MM.1S (cell line): ENCODE measurements at regions not wholly inside any gene's neighbourhood (a gene's known extent, or its start where the extent isn't known, plus 50 kb on each side); places are given as distances from the start of the nearest gene placed in this dataset.

ENCODE experiments used
- DNase-seq: peaks from one replicate; pipeline ENCODE4 v3.0.0-alpha.2; 2015
- H2AFZ ChIP-seq: fragments of 300-600 bp; sonication (generic); 2 replicates; pipeline ENCODE4 v1.6.0; 2016; ENCODE audit warnings: antibody characterized with exemption, low read length
- H3F3A ChIP-seq: fragments of 300-600 bp; sonication (generic); 2 replicates; pipeline ENCODE4 v1.6.1; 2016; ENCODE audit warnings: mild to moderate bottlenecking, antibody characterized with exemption, low read length, moderate library complexity, mixed read lengths; ENCODE audit not compliant: insufficient read depth
- H3K27ac ChIP-seq: fragments of 300-600 bp; sonication (generic); 2 replicates; pipeline ENCODE4 v1.5.1; 2016; ENCODE audit warnings: mild to moderate bottlenecking, low read length
- H3K27me3 ChIP-seq: fragments of 300-600 bp; sonication (generic); replicated peaks from 2 replicates; pipeline ENCODE4 v1.6.0; 2016; ENCODE audit warnings: low read length; ENCODE audit not compliant: insufficient read depth
- H3K36me3 ChIP-seq: fragments of 300-600 bp; sonication (generic); replicated peaks from 2 replicates; pipeline ENCODE4 v1.6.1; 2016; ENCODE audit warnings: mild to moderate bottlenecking, low read length, mixed read lengths; ENCODE audit not compliant: insufficient read depth
- H3K4me1 ChIP-seq: fragments of 300-600 bp; sonication (generic); 2 replicates; pipeline ENCODE4 v1.6.1; 2016; ENCODE audit warnings: low read length, mixed read lengths
- H3K4me2 ChIP-seq: fragments of 300-600 bp; sonication (generic); 2 replicates; pipeline ENCODE4 v1.6.0; 2016; ENCODE audit warnings: low read depth, low read length
- H3K4me3 ChIP-seq: fragments of 300-600 bp; sonication (generic); 2 replicates; pipeline ENCODE4 v1.5.1; 2016; ENCODE audit warnings: low read length, mixed read lengths
- H3K79me2 ChIP-seq: fragments of 300-600 bp; sonication (generic); 2 replicates; pipeline ENCODE4 v1.6.1; 2016; ENCODE audit warnings: mixed run types, low read length, mixed read lengths
- H3K9ac ChIP-seq: fragments of 300-600 bp; sonication (generic); 2 replicates; pipeline ENCODE4 v1.6.1; 2016; ENCODE audit warnings: low read length, mixed read lengths
- H3K9me2 ChIP-seq: fragments of 300-600 bp; sonication (generic); replicated peaks from 2 replicates; pipeline ENCODE4 v1.6.1; 2016; ENCODE audit warnings: mild to moderate bottlenecking, low read length, mixed read lengths; ENCODE audit not compliant: insufficient read depth
- H3K9me3 ChIP-seq: fragments of 300-600 bp; sonication (generic); replicated peaks from 2 replicates; pipeline ENCODE4 v1.6.1; 2016; ENCODE audit warnings: mild to moderate bottlenecking, low read length, mixed read lengths; ENCODE audit not compliant: insufficient read depth
- H4K20me1 ChIP-seq: fragments of 300-600 bp; sonication (generic); 2 replicates; pipeline ENCODE4 v1.6.1; 2016; ENCODE audit warnings: mild to moderate bottlenecking, low read length, moderate library complexity, mixed read lengths; ENCODE audit not compliant: insufficient read depth
- CTCF ChIP-seq: fragments of 300-600 bp; sonication (generic); IDR thresholded peaks from 2 replicates; pipeline ENCODE4 v1.5.1; 2016; ENCODE audit warnings: antibody characterized with exemption, low read length, mixed read lengths
- EZH2 ChIP-seq: fragments of 300-600 bp; sonication (generic); optimal IDR thresholded peaks from 2 replicates; pipeline ENCODE3; 2017; ENCODE audit warnings: low read depth, mild to moderate bottlenecking, antibody characterized with exemption, low read length, mixed read lengths
- EZH2phosphoT487 ChIP-seq: fragments of 300-600 bp; sonication (generic); IDR thresholded peaks from 2 replicates; pipeline ENCODE4 v1.6.1; 2018; ENCODE audit warnings: antibody characterized with exemption, low read length

GRCh38 chr5:72693546-72694205, 122.8 kb upstream of the TNPO1 start:
- Histone ChIP-seq H3F3A (no peaks in the 10 kb centered on the region), H3K4me3 (no peak overlapping the region), H3K9me3 (no peaks in the 10 kb centered on the region), H3K27ac (no peak overlapping the region), H3K9me2 (no peaks in the 10 kb centered on the region), H2AFZ (no peak overlapping the region), H3K27me3 (no peaks in the 10 kb centered on the region), H4K20me1 (no peaks in the 10 kb centered on the region), H3K4me1 (no peaks in the 10 kb centered on the region), H3K36me3 (no peaks in the 10 kb centered on the region), H3K9ac (no peak overlapping the region), H3K79me2 (no peaks in the 10 kb centered on the region), H3K4me2 (no peak overlapping the region)
- TF ChIP-seq CTCF, result no peak
- TF ChIP-seq EZH2, result no peak
- TF ChIP-seq EZH2phosphoT487, result no peak
- no peak for DNase-seq

GRCh38 chr5:72692651-72693442, 123.6 kb upstream of the TNPO1 start:
- no peak for DNase-seq
- H3K9me3 ChIP-seq, result no peaks in the 10 kb centered on the region

GRCh38 chr5:72692231-72692637, 124.2 kb upstream of the TNPO1 start:
- no peak for TF ChIP-seq EZH2
- TF ChIP-seq EZH2phosphoT487, result no peak
- TF ChIP-seq CTCF, result no peak
- no peak for DNase-seq
- Histone ChIP-seq H3K4me2 (no peak overlapping the region), H3K4me1 (no peaks in the 10 kb centered on the region), H3K36me3 (no peaks in the 10 kb centered on the region), H3K27ac (no peak overlapping the region), H3K27me3 (no peaks in the 10 kb centered on the region), H3K79me2 (no peaks in the 10 kb centered on the region), H3F3A (no peaks in the 10 kb centered on the region), H3K9me3 (no peaks in the 10 kb centered on the region), H3K9ac (no peak overlapping the region), H2AFZ (no peak overlapping the region), H3K4me3 (no peak overlapping the region), H4K20me1 (no peaks in the 10 kb centered on the region), H3K9me2 (no peaks in the 10 kb centered on the region)

More at GRCh38 chr5:72692651-72693442, 123.6 kb upstream of the TNPO1 start:
- Histone ChIP-seq H3K9ac (no peak overlapping the region), H3K4me1 (no peaks in the 10 kb centered on the region), H2AFZ (no peak overlapping the region), H4K20me1 (no peaks in the 10 kb centered on the region), H3K36me3 (no peaks in the 10 kb centered on the region), H3F3A (no peaks in the 10 kb centered on the region), H3K4me3 (no peak overlapping the region), H3K4me2 (no peak overlapping the region), H3K27ac (no peak overlapping the region), H3K9me2 (no peaks in the 10 kb centered on the region), H3K79me2 (no peaks in the 10 kb centered on the region), H3K27me3 (no peaks in the 10 kb centered on the region)
- TF ChIP-seq EZH2phosphoT487 (no peak), CTCF (no peak)
